ENCODE measurements at regions not wholly inside any gene's neighbourhood (a gene's known extent, or its start where the extent isn't known, plus 50 kb on each side); places are given as distances from the start of the nearest gene placed in this dataset.
A peak's percentile ranks its signal among the peaks of the same experiment; 100 is the strongest.

- Mint-ChIP-seq H3K4me3 (no peak overlapping the region), H3K27me3 (no peaks in the 10 kb centered on the region), H3K9me3 (ENCODE audit: insufficient read depth) (peaks cover 9% of the 10 kb centered on the region), H3K4me1 (peaks cover 4% of the 10 kb centered on the region), H3K27ac (no peak overlapping the region)
- WGBS (ENCODE audit: insufficient coverage): no CpG with 5 or more reads among the region's 6 CpGs
- intact Hi-C loops (cut with micrococcal nuclease): no loop called here
- Histone ChIP-seq H3K36me3 (replicated peaks in 1 of 2; ENCODE audit: control extremely low read depth in 1 of 2, control insufficient read depth in 1 of 2, extremely low read depth in 1 of 2, insufficient read depth in 2 of 2, low read length in 1 of 2) (no peaks in the 10 kb centered on the region), H3K4me3 (ENCODE audit: control extremely low read depth in 1 of 5, extremely low read depth in 1 of 5, insufficient read depth in 1 of 5, low read depth in 2 of 5, low read length in 4 of 5) (no peak overlapping the region), H3K27me3 (replicated peaks in 1 of 4; ENCODE audit: control extremely low read depth in 1 of 4, control insufficient read depth in 3 of 4, insufficient read depth in 4 of 4, low read length in 3 of 4) (no peaks in the 10 kb centered on the region), H3K9me3 (ENCODE audit: control extremely low read depth in 1 of 3, control insufficient read depth in 2 of 3, insufficient read depth in 1 of 3, low read length in 2 of 3) (peaks cover 7 to 10% (median 9%) of the 10 kb centered on the region in 3 donors), H3K79me2 (ENCODE audit: control insufficient read depth, insufficient read depth, low read length) (no peaks in the 10 kb centered on the region), H3K4me2 (replicated peaks; ENCODE audit: low read depth, low read length, poor library complexity, severe bottlenecking) (no peak overlapping the region), H3K4me1 (ENCODE audit: control insufficient read depth in 2 of 2, insufficient read depth in 2 of 2, low read length in 2 of 2) (peaks cover 0 to 3% of the 10 kb centered on the region in 2 donors), H4K20me1 (ENCODE audit: control insufficient read depth, insufficient read depth, low read length, poor library complexity, severe bottlenecking) (no peaks in the 10 kb centered on the region), H2AFZ (ENCODE audit: insufficient read depth, low read depth, low read length, poor library complexity, severe bottlenecking) (no peak overlapping the region), H3K9ac (ENCODE audit: low read length) (no peak overlapping the region), H3K27ac (ENCODE audit: low read length in 2 of 2) (no peak overlapping the region)
- ChIA-PET POLR2A (no interaction called here), CTCF (interaction anchor here (1.7 kb wide), 1 partner anchor 9 kb away, joined by 5 read pairs; no protein-coding TSS in a partner anchor)
- TF ChIP-seq, protein P1, sequence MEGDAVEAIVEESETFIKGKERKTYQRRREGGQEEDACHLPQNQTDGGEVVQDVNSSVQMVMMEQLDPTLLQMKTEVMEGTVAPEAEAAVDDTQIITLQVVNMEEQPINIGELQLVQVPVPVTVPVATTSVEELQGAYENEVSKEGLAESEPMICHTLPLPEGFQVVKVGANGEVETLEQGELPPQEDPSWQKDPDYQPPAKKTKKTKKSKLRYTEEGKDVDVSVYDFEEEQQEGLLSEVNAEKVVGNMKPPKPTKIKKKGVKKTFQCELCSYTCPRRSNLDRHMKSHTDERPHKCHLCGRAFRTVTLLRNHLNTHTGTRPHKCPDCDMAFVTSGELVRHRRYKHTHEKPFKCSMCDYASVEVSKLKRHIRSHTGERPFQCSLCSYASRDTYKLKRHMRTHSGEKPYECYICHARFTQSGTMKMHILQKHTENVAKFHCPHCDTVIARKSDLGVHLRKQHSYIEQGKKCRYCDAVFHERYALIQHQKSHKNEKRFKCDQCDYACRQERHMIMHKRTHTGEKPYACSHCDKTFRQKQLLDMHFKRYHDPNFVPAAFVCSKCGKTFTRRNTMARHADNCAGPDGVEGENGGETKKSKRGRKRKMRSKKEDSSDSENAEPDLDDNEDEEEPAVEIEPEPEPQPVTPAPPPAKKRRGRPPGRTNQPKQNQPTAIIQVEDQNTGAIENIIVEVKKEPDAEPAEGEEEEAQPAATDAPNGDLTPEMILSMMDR (IDR thresholded peaks at IDR 0.05): no peak
- no peak for TF ChIP-seq EZH2 (IDR thresholded peaks at IDR 0.05; ENCODE audit: borderline replicate concordance, insufficient read depth, low read depth, low read length, poor library complexity, severe bottlenecking)
- no peak for DNase-seq
- no peak for ATAC-seq (ENCODE audit: low read depth)
Observed at GRCh38 chr21:26686705-26687104, 113.6 kb upstream of the CYYR1 start.

DNA sequence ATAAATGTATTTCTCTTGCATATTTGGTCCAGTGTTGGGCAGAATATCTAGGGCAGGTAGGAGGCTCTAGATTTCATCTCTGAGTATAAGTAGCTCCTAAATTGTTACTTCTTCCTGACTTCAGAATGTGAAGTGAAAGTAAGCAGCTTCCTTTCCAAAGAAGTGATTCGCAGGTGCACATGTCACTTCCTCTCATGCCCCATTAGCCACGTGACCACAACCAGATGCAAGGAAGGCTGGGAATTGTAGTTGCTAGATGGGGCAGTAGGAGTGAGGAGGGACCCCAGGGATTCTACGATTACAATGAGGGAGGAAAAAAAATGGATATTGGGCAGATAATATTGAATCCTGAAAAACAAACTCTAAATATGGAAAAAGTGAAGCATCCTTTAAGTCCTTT, 113.2 kb upstream of the CYYR1 start:
- Histone ChIP-seq H2AFZ (ENCODE audit: insufficient read depth, low read depth, low read length, poor library complexity, severe bottlenecking) (peak overlapping the region; percentile 56), H3K27me3 (replicated peaks in 1 of 4; ENCODE audit: control extremely low read depth in 1 of 4, control insufficient read depth in 3 of 4, insufficient read depth in 4 of 4, low read length in 3 of 4) (no peaks in the 10 kb centered on the region), H3K79me2 (ENCODE audit: control insufficient read depth, insufficient read depth, low read length) (no peaks in the 10 kb centered on the region), H3K9ac (ENCODE audit: low read length) (peak overlapping the region; percentile 36), H3K4me3 (ENCODE audit: control extremely low read depth in 1 of 5, extremely low read depth in 1 of 5, insufficient read depth in 1 of 5, low read depth in 2 of 5, low read length in 4 of 5) (peak overlapping the region in 2 of 5 experiments; percentile 2 to 45), H3K4me2 (replicated peaks; ENCODE audit: low read depth, low read length, poor library complexity, severe bottlenecking) (peak overlapping the region; percentile 56), H3K27ac (ENCODE audit: low read length in 2 of 2) (peak overlapping the region in 1 of 2 donors; percentile 17), H3K36me3 (replicated peaks in 1 of 2; ENCODE audit: control extremely low read depth in 1 of 2, control insufficient read depth in 1 of 2, extremely low read depth in 1 of 2, insufficient read depth in 2 of 2, low read length in 1 of 2) (no peaks in the 10 kb centered on the region), H4K20me1 (ENCODE audit: control insufficient read depth, insufficient read depth, low read length, poor library complexity, severe bottlenecking) (no peaks in the 10 kb centered on the region), H3K9me3 (ENCODE audit: control extremely low read depth in 1 of 3, control insufficient read depth in 2 of 3, insufficient read depth in 1 of 3, low read length in 2 of 3) (peaks cover 4 to 10% (median 9%) of the 10 kb centered on the region in 3 donors), H3K4me1 (ENCODE audit: control insufficient read depth in 2 of 2, insufficient read depth in 2 of 2, low read length in 2 of 2) (peaks cover 0 to 3% of the 10 kb centered on the region in 2 donors)
- peak overlapping the region; percentile 55 for H3K4me3 Mint-ChIP-seq
- intact Hi-C loops (cut with micrococcal nuclease): no loop called here
- POLR2A ChIA-PET: no interaction called here
- peaks cover 4% of the 10 kb centered on the region for H3K4me1 Mint-ChIP-seq
- CTCF ChIA-PET: interaction anchor here (1.7 kb wide), 1 partner anchor 10 kb away, joined by 5 read pairs; no protein-coding TSS in a partner anchor
- no peaks in the 10 kb centered on the region for H3K27me3 Mint-ChIP-seq
- H3K27ac Mint-ChIP-seq: peak overlapping the region; percentile 69
- ATAC-seq (ENCODE audit: low read depth) (peak; percentile 56), DNase-seq (peak; percentile 67)
- TF ChIP-seq EZH2 (IDR thresholded peaks at IDR 0.05; ENCODE audit: borderline replicate concordance, insufficient read depth, low read depth, low read length, poor library complexity, severe bottlenecking): no peak
- TF ChIP-seq, protein P1 (IDR thresholded peaks at IDR 0.05): no peak
- WGBS (ENCODE audit: insufficient coverage): no CpG with 5 or more reads among the region's 3 CpGs
- peaks cover 9% of the 10 kb centered on the region for H3K9me3 Mint-ChIP-seq (ENCODE audit: insufficient read depth)

Measured in B cell (primary cell).